H1 (cell line): ENCODE measurements at regions not wholly inside any gene's neighbourhood (a gene's known extent, or its start where the extent isn't known, plus 50 kb on each side); places are given as distances from the start of the nearest gene placed in this dataset.

Experiments used
- CHD1 ChIP-seq: IDR thresholded peaks from 2 replicates; pipeline ENCODE4 v1.6.1; 2012; ENCODE audit warnings: low read depth, low read length, improper control_type of control experiment
- RBBP5 ChIP-seq: IDR thresholded peaks from 2 replicates; pipeline ENCODE4 v1.7.1; 2012; ENCODE audit warnings: low read depth, mild to moderate bottlenecking, inconsistent platforms, low read length, moderate library complexity, borderline replicate concordance
- TF ChIP-seq, protein P1 (sequence below), 3 experiments: IDR thresholded peaks; 1 replicate in 2 of 3; 2 replicates in 1 of 3; pipeline versions ENCODE4 v1.5.1 to v1.6.1; 2011; ENCODE audit warnings: low read length in 3 of 3, mild to moderate bottlenecking in 3 of 3, inconsistent platforms in 2 of 3, low read depth in 1 of 3, moderate library complexity in 1 of 3; ENCODE audit not compliant: insufficient read depth in 1 of 3; ENCODE audit errors: control extremely low read depth in 1 of 3
- TF ChIP-seq, protein P2 (sequence below): IDR thresholded peaks from 2 replicates; pipeline ENCODE4 v1.6.1; 2012; ENCODE audit warnings: inconsistent platforms

DNA sequence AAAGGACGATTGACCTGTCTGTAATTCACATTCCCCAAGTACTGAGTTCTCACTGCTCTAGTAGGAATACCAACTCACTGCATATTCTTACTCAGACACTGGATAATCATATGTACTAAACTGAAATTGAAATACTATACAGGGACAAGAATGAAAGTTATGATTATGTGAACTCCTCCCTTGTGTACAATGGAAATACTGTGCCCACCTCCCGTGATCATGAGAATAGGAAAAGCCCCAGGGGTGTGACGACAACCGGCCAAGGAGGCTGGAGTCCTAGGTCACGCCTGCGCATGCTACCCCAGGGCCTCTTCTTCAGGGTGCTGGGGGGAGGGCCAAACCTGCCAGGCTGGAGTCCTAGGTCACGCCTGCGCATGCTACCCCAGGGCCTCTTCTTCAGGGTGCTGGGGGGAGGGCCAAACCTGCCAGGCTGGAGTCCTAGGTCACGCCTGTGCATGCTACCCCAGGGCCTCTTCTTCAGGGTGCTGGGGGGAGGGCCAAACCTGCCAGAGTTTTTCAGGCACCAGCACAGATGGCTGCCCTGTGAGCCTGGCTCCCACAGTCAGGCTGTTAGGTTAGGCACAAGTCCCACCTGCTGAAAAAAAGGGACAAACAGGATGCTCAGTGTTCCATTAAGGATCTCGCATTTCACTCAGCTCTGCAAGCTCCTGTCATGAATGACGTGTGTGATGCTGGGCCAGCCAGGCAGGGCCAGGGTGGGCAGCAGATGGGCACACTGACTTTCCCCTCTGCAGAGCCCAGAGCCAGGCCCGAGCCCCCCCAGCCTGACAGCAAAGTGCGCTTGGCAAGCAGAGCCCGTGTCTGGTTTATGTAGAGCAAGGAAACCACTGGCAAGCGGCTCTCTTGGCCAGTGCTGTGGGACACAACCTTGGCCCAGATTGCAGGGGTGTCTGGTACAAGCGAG lies 107.7 kb downstream of the FOXF2 start:
- TF ChIP-seq, protein P1, sequence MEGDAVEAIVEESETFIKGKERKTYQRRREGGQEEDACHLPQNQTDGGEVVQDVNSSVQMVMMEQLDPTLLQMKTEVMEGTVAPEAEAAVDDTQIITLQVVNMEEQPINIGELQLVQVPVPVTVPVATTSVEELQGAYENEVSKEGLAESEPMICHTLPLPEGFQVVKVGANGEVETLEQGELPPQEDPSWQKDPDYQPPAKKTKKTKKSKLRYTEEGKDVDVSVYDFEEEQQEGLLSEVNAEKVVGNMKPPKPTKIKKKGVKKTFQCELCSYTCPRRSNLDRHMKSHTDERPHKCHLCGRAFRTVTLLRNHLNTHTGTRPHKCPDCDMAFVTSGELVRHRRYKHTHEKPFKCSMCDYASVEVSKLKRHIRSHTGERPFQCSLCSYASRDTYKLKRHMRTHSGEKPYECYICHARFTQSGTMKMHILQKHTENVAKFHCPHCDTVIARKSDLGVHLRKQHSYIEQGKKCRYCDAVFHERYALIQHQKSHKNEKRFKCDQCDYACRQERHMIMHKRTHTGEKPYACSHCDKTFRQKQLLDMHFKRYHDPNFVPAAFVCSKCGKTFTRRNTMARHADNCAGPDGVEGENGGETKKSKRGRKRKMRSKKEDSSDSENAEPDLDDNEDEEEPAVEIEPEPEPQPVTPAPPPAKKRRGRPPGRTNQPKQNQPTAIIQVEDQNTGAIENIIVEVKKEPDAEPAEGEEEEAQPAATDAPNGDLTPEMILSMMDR (IDR thresholded peaks at IDR 0.05; ENCODE audit: control extremely low read depth in 1 of 3, insufficient read depth in 1 of 3, low read depth in 1 of 3, low read length in 3 of 3), result no peak
- TF ChIP-seq RBBP5 (no peak), CHD1 (no peak)
- TF ChIP-seq, protein P2, sequence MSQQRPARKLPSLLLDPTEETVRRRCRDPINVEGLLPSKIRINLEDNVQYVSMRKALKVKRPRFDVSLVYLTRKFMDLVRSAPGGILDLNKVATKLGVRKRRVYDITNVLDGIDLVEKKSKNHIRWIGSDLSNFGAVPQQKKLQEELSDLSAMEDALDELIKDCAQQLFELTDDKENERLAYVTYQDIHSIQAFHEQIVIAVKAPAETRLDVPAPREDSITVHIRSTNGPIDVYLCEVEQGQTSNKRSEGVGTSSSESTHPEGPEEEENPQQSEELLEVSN, result no peak
